LoVo (cell line): ENCODE measurements at regions not wholly inside any gene's neighbourhood (a gene's known extent, or its start where the extent isn't known, plus 50 kb on each side); places are given as distances from the start of the nearest gene placed in this dataset.

ENCODE experiments used
- DNase-seq: peaks from one replicate; pipeline ENCODE4 v3.0.0-alpha.2; 2016; ENCODE audit warnings: low spot score

DNA sequence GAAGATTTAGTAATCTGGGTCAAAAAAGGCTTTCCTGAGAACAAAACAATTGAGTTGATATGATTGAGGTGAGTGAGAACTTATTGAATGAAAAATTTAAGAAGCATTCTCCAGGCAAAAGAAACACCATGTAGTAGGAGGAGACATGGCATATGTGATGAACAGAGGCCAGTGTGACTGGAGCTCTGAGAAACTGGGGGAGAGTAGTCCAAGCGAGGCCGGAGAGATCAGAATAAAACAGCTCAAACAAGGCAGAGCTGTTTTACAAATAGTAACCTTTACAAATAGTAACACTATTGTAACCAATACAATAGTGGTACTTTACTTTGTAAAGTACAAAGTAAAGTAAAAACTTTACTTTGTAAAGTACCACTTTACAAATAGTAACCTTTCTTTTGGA, 1159.1 kb downstream of the PCDH9 start:
- no peak for DNase-seq

DNA sequence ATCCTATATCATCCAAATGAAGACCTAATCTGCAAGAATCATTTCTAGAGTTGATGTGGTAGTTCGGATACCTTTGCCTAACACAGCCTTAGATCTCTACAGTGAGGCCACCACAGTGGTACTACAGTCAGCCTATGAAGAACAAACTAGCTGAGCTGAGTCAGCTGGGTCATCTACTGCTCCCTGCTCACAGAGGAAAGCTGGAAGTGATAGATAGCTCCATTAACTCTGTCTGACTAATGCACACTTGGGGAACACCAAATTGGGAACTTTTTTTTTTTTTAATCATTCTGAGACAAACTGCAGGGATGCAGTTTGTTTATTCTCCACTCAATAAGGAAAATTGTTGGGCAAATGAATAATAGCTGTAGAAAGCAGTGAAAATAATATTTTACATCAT, 1160.6 kb downstream of the PCDH9 start:
- no peak for DNase-seq

DNA sequence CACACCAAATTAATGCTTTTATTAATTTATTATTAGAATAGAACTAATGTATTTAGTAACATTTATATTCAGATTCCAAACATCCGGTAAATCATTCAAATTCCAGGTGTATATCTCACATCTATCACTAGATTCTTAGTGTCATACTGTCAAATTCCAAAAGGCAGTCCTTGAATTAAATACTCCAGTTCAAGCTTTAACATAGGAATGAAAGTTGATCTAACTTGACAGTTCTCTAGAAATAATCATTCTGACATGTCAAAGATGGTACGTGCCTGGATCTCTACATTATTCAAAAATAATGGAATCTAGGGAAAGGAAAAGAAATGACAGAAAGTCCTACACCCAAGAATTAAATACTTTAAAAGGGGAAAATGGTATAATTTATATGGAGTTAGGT, 1161.5 kb downstream of the PCDH9 start:
- no peak for DNase-seq

GRCh38 chr13:66048888-66049287, 1181.2 kb downstream of the PCDH9 start:
- DNase-seq, result no peak

DNA sequence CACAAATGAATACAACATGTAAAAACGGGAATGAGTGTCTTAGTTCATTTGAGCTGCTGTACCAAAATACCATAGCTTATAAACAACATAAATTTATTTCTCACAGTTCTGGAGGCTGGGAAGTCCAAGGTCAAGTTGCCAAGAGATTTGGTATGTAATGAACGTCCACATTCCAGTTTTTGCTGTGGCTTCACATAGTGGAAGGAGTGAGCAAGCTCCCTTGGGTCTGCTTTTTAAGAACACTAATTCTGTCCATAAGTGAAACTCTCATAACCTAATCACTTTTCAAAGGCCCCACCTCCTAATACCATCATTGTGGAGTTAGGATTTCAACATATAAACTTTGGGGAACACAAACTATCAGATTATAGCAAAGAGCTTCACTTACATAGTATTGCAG, 1189.6 kb downstream of the PCDH9 start:
- DNase-seq, result no peak

- DNase-seq, result no peak
These were observed 1193.0 kb downstream of the PCDH9 start for GRCh38 chr13:66037096-66037495.

GRCh38 chr13:66036636-66037035, 1193.5 kb downstream of the PCDH9 start:
- DNase-seq, result no peak

DNA sequence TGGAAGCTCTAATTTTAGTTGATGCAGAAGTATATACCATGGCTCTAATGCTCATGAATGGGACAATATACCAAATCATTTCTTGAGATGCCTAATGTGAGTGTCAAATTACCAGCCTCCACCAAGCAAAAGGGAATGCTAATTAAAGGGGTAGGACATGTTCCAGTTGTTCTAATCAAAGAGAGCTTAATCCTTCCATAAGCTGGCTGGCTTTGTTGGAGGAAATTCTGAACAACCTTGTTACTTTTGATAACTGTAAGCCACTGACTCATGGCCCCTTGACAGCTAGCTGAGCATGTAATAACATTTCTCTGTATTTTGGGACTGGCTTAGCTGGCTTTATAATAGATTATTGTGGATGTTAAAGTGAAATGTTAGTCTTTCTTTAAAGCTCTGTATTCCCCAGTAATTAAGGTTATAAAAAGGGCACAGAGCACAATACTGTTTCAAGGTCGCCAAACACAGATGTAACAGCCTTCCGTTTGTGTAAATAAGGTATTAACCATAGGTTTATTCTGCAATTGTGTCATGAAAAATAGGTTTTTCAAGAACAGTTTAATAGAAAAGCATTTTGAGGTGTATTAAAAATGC, 1194.0 kb downstream of the PCDH9 start:
- DNase-seq, result no peak

GRCh38 chr13:66033924-66034323, 1196.2 kb downstream of the PCDH9 start:
- DNase-seq, result no peak

- DNase-seq, result no peak
These were observed 1208.3 kb downstream of the PCDH9 start for GRCh38 chr13:66021846-66022245.

- DNase-seq, result no peak
These were observed 1215.4 kb downstream of the PCDH9 start for GRCh38 chr13:66014771-66015170.

DNA sequence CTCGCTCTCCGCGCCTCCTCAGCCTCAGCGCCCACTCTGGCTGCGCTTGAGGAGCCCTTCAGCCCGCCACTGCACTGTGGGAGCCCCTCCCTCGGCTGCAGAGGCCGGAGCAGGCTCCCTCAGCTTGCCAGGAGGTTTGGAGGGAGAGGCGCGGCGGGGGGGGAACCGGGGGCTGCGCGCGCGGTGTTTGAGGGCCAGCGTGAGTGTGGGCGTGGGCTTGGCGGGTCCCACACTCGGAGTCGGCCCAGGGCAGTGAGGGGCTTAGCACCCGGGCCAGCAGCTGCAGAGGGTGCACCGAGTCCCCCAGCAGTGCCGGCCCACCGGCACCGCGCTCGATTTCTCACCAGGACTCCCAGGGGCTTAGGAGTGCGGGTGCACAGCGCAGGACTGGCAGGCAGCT, 1220.9 kb downstream of the PCDH9 start:
- no peak for DNase-seq

- no peak for DNase-seq
These were observed 1226.6 kb downstream of the PCDH9 start for GRCh38 chr13:66003558-66003957.

- no peak for DNase-seq
These were observed 1229.0 kb downstream of the PCDH9 start for GRCh38 chr13:66001140-66001539.

- no peak for DNase-seq
These were observed 1230.7 kb downstream of the PCDH9 start for GRCh38 chr13:65999411-65999810.

GRCh38 chr13:65990684-65991083, 1239.5 kb downstream of the PCDH9 start:
- no peak for DNase-seq

DNA sequence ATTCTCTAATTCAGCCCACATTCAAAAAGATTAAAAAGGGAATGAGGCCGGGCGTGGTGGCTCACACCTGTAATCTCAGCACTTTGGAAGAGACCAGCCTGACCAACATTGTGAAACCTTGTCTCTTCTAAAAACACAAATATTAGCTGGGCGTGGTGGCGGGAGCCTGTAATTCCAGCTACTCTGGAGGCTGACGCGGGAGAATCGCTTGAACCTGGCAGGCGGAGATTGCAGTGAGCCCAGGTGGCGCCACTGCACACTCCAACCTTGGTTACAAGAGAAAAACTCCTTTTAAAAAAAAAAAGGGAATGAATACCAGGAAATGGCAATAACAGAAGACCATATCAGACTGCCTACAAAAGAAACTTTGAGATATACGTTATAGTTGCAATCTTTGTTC, 1244.5 kb downstream of the PCDH9 start:
- no peak for DNase-seq

GRCh38 chr13:65977525-65977924, 1252.6 kb downstream of the PCDH9 start:
- no peak for DNase-seq

GRCh38 chr13:65971541-65971940, 1258.6 kb downstream of the PCDH9 start:
- DNase-seq, result no peak

DNA sequence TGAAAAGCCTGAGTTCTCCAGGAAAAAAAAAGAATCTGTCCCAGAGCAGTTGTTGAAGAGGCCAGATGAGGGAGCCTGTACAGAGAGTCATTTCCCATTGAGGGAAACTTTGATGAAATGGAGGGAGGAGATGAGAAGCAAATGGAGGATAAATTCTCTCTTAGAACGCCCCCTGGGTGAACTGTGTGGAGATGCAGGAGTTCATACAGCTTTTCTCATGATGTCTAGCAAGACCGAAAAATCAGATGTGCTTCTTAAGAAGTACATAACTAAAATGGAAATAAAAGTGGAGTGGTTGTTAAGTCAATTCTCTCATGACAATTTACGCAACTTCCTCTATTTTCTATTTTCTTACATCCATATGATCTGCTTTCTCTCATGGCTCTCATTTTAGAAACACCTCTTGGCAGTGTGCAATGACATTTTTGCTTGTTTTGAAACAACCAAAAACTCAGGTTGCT, 1263.1 kb downstream of the PCDH9 start:
- peak; percentile 16 for DNase-seq

- DNase-seq, result no peak
These were observed 1264.6 kb downstream of the PCDH9 start for GRCh38 chr13:65965501-65965900.

GRCh38 chr13:65964672-65965071, 1265.5 kb downstream of the PCDH9 start:
- no peak for DNase-seq

- DNase-seq, result no peak
These were observed 1270.8 kb downstream of the PCDH9 start for GRCh38 chr13:65959305-65959704.

DNA sequence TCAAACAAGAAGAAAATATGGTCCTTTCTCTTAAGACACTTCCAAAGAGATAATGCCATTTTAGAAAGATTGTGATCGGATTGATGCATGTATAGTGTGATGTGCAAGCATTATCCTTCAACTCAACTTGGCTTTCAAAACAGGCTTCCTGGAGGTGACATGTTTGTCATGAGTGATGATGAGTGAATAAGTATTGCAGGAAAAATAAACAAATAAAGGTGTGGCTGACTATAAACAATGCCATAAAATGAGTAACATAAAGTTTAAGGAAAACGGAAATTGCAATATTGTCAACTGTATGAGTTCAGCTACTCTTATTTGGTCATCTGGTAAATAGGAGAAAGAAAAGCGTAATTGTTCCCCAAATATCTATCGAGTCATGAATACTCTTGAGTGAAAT, 1283.7 kb downstream of the PCDH9 start:
- DNase-seq, result no peak

GRCh38 chr13:65943708-65944107, 1286.4 kb downstream of the PCDH9 start:
- DNase-seq, result no peak
